Middle frontal gyrus (tissue), 1 donor: ENCODE measurements at regions not wholly inside any gene's neighbourhood (a gene's known extent, or its start where the extent isn't known, plus 50 kb on each side); places are given as distances from the start of the nearest gene placed in this dataset.
"Not testable (repeated sequence)": the region's sequence is repeated elsewhere in the genome, so short reads cannot be mapped to it uniquely, and the experiment has no call there.

Source experiments
- DNase-seq: peaks from one replicate; pipeline ENCODE4 v3.0.0-alpha.2; 2015; ENCODE audit warnings: low spot score; ENCODE audit errors: extremely low spot score

DNA sequence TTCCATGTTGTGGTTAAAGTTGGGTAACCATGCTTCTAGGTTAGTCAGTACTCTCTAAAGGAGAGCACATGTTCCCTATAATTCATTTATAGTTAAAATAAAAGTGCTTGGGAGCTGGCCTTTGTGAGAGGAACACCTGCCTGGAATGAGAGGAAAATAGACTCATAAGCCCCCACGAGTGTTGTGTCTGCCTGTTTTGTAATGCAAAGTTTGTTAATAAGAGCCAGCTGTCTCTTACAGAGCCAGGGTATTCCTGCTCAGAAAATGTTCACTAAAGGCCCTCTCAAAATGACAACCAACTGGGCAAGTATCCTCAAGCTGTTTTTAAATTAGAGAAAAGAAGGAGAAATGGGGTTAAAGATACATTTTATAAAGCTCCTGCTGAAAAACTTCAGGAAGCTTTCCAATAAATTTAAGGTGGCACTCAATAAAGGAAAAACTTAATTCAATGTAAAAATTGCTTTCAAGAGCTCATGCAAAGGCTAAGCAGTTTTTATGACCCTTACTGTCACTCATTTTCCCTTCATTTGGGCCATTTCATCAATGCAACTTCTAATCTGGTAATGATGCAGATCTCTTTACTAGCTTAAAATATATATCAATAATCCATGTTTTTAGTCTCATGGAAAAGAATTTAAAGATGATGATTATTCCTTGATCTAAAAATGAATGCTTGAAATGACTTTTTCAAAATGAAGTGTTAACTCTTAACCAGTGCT is 793.6 kb downstream of the STPG2 start:
- DNase-seq = no peak

DNA sequence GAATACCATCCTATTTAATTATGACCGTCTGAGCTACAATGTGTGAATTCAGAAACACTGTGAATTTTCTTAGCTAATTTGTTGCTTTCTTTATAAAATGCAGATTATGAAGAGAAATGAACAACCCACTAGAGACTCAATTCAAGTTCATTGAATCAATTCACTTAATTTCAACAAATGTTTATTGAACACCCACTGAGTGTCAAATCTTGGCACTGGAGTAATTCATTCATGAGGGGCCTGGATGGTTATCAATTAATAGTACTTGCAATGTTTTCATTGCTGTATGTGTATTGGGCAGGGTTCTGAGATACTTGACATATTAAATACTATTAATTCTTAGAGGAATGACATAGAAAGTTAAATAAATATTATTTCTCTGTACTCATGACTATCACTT is 789.4 kb downstream of the STPG2 start:
- DNase-seq = no peak

DNA sequence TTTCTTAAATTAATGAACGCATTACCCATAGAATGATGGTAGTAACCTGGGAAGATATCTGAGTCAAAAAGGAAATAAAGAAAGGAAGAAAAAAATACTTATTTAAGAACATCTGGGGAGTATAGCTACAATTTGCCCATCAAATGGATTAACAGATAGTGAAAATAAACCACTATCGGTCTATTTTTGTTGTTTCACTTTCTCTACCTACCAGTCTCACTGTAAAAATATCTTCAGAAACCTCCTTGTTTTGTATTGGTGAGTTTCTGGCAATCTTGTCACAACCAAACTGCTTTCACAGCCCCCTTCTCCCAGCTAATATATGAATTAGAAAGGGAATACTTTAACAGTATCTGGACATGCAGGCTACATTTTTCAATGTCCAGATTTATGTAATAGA is 783.5 kb downstream of the STPG2 start:
- no peak for DNase-seq

DNA sequence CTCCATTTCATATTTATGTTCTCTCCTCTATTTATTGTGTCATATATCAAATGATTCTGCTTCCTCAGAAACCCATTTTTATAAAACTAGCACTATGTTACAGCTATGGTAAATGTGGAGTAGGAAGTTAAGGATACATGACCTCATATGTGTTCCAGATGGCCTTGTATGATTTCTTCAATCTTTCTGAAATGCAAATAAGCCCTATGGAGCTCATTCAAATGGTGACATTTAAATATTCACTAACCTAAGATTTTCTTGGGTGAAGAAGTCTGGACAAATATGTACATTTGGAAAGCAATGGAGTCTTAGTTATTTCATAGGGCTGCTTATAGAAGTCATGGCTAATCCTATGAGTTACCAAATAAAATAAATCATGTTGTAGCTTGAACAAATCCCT is 782.5 kb downstream of the STPG2 start:
- DNase-seq = no peak

DNA sequence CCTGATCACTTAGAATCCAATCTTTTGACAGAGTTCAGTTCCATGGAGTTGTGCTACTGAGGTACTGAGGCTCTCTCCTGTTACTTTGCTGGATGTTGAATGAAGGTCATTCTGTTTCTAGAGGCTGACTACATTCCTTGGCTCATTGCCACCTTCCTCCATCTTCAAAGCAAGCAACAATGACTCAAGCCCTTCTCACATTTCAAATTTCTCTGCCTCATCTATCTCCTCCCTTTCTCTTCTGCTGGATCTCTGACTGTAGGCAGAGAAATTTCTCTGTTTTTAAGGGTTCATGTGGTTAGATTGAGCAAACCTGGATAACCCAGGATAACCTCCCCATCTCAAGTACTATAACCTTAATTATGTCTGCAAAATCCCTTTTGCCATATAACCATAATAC is 775.4 kb downstream of the STPG2 start:
- no peak for DNase-seq

DNA sequence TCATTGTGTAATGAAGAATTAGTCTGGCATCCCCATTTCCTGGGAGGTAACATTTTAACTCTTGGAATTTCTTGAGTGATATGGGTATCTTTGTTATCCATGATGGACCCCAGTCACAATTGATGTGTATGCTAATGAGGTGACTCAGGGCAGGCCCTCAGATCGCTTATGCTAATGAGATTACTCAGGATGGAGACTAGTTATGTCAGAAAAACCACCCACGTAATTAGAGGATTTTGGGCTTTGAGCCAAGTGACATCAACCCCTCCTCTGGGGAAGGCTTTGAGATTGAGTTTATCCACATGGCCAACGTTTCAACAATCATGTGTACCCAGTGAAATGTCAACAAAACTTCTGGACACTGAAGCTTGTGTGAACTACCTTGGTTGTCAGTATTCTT is 772.7 kb downstream of the STPG2 start:
- no peak for DNase-seq

DNA sequence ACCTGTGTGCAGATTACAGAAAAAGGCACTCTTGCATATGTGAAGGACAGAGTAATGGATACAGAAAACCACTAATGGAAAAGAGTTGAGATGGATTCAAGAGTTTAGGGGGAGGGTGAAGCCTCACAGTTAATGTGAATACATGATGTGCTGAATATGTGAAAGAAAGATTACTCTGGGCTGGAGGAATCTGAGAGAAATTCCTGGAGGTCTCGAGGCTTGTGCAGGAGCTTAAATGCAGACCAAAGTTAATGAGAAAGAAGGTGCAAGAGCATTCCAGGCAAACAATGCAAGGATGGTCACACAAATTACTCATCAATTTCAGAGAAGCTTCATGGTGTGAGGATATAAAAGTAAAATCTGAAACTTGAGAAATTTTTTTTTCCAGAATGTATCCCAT is 768.8 kb downstream of the STPG2 start:
- no peak for DNase-seq

DNA sequence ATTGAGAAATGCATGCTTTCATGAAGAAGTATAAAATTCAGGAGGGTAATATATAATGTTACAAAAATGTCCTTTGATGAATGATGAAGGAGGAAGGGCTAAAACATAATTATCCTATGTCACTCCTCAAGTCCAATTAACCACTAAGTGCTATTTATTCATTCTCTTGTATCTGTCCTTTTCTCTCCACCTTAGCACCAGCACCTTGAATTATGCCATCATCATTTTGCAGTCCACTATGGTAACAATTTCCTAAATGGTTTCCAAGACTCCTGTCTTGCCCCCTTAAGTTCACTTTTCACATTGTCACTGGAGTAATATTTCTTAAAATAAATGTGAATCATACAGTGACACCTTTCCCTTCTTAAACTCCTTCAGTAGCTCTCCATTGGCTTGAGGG is 756.3 kb downstream of the STPG2 start:
- no peak for DNase-seq

DNA sequence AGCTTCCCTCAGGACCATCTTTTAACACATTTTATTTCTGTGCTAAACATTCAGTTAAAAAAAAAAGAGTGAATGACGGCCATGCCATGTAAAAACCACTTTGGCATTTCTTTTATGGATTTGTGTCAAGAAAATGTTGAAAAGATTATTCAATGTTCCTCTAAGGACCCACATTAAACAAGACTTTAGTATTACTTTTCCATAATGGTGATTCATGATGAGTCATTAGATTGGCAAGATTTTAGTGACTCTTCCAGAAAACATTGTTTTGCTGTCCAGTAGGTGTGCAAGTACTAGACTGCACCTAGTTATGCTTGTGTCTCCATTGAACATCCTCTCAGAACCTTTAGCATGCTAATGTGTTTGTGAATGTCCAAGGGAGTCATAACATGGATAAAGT is 748.6 kb downstream of the STPG2 start:
- no peak for DNase-seq

DNA sequence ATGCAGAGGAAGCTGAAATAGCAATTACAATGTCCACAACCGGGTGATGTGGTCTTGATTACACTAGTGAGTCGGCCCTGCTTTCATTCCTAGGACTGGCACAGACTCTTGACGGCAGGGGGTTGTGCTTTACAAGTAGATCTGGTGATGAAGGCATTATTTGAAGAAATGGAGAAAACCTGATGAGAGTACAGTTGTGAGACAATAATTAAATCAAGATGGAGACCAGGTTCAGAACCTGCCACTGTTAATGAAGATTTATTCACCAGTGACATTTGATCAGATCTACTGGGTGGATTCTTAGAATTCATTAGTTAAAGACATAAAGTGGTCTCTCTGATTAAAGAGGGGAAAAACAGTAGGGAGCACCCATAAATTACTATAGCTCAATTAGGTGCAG is 747.2 kb downstream of the STPG2 start:
- no peak for DNase-seq

DNA sequence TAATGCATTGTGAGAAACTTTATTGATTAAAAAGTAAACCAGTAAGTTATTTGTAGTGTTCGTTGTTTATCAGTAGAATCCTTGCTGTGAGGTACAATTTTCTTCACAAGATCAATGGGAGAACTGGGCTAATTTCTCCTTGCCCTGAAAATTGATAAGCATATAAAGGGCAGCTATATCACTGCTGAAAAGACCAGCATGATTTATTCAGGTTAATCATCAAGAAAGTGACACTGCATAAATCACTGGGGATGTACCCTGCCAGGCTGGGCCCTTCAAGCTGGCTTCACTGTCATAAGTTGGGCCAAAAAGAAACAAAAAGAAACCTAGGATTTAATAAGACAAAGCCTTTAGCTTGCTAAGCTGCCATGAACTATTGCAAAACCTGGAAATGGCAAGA is 746.7 kb downstream of the STPG2 start:
- DNase-seq = no peak

DNA sequence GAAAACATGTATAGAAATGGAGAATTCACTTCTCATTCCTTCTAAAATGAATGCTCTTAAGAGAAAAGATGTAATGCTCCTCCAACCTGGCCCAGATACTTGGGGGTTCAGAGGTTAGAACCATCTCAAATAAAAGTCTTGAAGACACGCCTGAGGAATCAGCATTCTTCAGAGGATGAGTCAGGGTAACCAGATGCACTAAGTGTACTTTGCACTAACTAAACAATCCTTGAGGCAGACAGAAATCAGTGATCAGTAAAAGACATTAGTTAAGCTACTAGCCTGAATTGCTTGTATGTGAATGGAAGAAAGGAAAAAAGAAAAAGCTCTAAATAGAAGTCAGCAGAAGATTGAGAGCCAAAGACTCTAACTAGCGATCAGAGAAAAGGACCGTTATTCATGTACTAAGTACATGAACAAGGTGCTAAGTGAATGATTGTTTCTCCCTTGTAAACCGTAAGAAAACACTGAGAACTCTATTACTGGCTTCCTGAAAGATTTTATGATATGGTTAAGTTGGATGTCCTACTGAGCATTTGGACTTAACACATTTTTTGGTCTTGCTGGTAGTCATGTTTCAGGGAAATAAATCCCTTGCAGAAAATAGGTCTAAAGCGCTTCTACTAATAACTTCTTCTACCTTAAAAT is 738.3 kb downstream of the STPG2 start:
- no peak for DNase-seq

DNA sequence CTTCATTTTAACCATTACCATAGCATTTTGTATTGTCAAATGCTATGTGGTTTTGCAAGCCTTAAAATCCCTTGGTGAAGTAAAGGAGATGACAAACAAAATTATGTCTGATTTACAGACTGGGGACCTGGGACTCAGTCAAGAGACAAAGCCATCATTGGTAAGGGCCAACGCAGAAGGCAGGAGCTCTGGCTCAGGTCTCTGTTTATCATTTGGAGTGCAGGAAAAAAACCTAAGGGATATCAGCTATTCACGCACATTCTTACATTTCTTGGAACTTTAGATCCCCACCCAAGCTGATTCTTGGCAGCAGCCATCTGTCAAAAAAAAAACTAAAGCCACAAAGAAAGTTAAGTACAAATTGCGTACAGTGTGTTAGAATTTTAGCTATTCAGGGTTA is 731.9 kb downstream of the STPG2 start:
- DNase-seq = no peak

DNA sequence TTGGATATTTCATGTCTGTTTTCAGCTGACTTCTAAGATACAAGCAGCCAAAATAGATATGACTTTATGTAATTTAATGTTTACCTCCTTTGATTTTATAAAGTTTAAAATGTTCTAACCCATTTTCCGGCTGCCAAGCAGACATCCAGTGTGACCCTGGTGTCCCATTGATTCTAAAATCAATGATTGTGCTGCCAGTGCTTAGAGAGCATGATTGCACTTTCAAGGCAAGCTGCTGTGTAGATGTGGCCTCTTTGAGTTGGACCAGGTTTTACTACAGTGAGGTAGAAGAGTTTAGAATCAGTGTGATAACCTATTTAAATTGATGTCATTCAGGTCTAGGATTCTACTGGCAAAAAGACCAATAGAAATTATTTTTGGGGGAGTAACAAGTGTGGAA is 730.9 kb downstream of the STPG2 start:
- DNase-seq = no peak

DNA sequence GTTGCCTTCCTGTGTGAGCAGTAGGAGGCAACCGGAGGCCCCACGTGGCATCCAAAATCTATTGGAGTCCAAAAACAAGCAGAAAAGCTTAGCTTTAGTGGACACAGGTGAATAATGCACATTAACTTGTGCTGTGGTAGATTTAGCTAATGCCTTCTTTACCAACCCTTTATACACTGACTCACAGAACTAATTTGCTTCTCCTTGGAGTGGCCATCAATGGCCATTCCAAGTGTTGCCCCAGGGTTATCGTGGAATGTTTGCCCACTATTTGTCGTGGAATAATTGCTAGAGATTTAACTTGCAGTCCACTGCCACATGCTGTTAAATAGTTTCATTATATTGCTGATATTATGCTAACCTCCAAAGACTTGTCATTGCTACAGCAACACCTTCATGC is 729.1 kb downstream of the STPG2 start:
- no peak for DNase-seq

DNA sequence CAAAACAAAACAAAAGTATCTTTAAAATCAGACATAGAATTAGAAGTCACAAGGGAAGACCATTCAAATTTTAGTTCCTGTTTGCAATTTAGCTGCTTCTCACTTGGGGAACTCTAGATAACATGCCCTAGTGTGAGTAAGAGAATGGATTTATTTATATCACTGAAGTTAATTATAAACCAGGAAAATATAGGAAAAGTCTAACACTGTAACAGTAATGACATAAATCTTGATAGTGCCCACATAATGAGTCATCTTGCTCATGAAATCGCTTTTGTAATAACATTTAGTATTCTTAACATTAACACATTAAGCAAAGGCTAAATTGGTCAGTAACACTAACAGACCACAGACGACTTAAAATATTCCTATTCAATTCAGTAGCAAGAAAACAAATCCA is 710.7 kb downstream of the STPG2 start:
- no peak for DNase-seq

DNA sequence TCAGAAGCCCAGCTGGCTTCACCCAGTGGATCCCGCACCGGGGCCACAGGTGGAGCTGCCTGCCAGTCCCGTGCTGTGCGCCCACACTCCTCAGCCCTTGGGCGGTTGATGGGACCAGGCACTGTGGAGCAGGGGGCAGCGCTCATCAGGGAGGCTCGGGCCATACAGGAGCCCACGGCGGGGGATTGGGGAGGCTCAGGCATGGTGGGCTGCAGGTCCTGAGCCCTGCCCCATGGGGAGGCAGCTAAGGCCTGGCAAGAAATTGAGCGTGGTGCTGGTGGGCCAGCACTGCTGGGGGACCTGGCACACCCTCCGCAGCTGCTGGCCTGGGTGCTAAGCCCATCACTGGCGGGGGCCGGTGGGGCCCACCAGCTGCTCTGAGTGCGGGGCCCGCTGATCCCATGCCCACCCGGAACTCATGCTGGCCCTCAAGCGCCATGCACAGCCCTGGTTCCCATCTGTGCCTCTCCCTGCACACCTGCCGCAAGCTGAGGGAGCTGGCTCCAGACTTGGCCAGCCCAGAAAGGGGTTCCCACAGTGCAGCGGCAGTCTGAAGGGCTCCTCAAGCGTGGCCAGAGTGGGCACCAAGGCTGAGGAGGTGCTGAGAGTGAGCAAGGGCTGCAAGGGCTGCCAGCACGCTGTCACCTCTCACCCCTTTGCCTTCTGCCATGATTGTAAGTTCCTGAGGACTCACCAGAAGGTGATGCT is 705.1 kb downstream of the STPG2 start:
- DNase-seq = not testable (repeated sequence)

DNA sequence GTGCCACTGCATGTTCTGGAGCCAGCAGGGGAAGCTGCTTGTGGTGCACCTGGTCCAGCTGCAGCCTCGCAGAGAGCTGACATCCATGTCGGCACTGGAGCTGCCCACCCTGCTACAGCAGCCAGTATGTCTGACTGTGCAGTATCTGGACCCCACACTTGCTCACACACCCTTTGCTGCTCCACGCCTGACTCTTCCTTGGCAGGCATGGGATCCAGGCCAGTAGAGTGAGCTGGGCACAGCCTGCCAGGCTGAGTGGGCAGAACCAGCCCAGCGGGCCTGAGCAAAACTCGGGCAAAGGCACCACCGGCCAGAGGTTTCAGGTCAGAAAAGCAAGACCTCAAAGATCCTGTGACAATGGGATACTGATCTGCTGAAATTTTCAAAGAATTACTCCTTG is 690.1 kb downstream of the STPG2 start:
- no peak for DNase-seq

DNA sequence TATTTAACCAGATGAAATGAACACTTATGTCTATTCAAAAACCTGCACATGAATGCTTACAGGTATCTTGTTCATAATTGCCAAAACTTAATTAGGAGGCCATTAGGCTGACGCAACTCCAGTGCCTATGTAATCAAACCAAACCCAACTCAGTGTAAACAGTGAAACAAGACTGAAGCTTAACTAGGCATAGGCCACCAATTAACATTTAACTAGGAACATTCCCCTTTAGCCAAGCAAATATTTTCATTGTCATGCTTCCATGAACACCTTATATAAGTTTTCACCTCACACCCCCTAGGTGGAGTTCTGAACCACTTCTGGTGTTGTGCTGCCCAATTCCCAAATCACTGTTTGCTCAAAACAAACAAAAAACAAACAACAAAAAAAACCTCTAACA is 686.0 kb downstream of the STPG2 start:
- DNase-seq = no peak

DNA sequence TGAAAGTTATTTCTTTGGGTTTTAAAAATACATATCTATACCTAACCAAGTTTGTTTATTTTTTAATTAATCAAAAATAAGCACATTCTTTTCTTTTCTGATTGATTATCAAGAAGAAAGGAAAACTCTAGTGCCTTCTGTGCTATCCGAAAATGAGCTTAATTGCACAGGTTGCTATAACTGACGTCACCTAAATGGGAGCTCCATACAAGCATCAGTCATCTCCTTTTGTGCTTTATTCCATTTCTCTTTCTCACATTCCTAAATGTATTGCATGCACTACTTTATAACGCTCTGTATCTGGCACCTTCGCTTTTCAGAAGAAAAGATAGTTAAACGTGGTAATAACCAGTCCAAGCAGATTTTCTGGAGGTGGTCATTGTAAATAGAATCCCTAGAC is 675.0 kb downstream of the STPG2 start:
- DNase-seq = no peak

DNA sequence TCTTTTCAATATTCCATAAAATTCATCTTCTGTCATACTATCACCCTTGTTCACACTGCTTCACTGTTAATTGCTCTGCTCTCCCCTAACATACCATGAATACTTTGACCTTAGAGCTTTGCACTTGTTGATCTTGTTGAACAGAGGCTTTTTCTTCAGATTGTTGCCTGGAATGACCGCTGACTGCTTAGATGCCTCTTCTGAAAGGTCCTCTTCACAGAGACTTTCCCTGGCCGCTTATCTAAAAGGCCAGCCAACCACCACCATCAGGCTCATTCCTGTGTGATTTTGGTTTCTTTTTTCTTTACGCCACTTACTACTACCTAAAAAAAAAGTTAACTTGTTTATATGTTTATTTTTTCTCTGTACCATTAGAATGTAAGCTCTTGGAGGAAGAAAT is 667.7 kb downstream of the STPG2 start:
- DNase-seq = no peak

DNA sequence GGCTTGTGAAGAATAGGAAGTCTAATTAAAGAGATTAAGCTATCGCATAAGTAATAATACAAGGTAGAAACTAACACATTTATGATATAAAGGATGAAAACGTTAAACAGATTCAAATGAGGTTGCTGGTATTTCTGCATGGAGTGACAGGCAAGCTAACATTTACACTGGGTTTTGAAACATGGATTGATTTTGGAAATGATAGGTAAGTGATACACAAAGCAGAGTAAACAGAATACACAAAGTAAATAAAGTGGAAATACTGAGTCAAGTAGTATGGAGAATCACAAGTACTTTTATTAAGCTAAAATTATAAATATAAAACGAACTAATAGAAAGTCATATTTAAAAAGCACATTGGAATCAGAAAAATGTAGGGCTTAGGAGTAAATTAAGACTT is 665.3 kb downstream of the STPG2 start:
- no peak for DNase-seq

DNA sequence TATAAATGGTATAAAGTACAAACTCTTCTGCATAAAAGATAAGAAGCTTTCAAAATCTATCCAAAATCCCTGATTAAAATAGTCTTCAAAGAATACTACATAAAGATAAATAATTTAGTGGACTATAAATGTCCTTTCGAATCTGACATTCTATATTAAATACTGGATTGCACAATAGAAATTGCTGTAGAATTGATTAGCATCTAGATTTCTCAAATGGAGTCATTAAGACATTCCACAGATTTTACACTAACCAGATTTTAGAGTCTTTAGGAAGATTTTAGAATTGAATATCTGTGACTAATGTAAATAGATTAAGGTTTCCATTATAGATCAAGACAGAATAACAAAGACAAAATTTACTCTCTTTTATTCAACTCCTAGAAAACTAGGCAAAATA is 663.9 kb downstream of the STPG2 start:
- DNase-seq = no peak
